ENCODE measurements at regions not wholly inside any gene's neighbourhood (a gene's known extent, or its start where the extent isn't known, plus 50 kb on each side); places are given as distances from the start of the nearest gene placed in this dataset.

DNA sequence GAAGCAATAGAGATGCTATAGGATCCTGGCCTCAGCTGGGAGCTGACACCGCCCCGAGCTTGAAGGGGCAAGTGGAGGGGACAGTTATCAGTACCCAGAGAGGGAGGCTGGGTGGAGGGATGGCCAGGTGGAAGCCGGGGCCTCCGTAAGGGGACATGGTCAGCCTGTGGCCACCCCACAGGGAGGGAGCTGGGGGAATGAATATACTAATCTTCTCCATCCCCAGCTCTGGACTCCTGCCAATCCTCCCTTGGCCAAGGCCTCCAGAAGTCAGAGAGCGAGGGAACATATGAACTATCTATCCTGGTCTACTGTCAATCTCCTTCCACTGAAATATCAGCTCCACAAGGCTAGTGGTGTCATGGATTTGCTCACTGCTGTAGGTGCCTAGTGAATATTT lies 109.3 kb downstream of the BOD1 start:
- TF ChIP-seq, protein P1, sequence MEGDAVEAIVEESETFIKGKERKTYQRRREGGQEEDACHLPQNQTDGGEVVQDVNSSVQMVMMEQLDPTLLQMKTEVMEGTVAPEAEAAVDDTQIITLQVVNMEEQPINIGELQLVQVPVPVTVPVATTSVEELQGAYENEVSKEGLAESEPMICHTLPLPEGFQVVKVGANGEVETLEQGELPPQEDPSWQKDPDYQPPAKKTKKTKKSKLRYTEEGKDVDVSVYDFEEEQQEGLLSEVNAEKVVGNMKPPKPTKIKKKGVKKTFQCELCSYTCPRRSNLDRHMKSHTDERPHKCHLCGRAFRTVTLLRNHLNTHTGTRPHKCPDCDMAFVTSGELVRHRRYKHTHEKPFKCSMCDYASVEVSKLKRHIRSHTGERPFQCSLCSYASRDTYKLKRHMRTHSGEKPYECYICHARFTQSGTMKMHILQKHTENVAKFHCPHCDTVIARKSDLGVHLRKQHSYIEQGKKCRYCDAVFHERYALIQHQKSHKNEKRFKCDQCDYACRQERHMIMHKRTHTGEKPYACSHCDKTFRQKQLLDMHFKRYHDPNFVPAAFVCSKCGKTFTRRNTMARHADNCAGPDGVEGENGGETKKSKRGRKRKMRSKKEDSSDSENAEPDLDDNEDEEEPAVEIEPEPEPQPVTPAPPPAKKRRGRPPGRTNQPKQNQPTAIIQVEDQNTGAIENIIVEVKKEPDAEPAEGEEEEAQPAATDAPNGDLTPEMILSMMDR (IDR thresholded peaks at IDR 0.05; ENCODE audit: control insufficient read depth, insufficient read depth, low read depth, low read length, missing control alignments): no peak
- no peak overlapping the region for H3K4me3 ChIP-seq (ENCODE audit: control insufficient read depth, low read depth, low read length)
- no peak for DNase-seq (ENCODE audit: low read depth)

DNA sequence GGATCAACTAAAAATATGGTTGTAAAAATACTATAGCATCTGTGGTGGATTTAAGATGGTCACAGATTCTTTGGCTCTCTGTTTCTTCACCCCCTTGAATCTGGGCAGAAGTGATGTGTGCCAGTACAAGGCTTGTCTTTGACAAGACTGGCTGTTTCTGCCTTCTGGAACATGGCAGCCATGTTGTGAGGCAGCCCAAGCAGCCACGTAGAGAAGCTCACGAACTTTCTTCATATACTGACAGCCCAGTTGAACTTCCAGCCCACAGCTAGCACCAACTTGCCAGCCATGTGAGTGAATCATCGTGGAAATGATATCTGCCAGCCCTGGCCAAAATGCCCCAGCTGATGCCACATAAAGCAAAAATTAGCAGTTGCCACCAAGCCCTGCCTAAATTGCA lies 110.8 kb downstream of the BOD1 start:
- TF ChIP-seq, protein P1 (IDR thresholded peaks at IDR 0.05; ENCODE audit: control insufficient read depth, insufficient read depth, low read depth, low read length, missing control alignments): no peak
- DNase-seq (ENCODE audit: low read depth): no peak
- no peak overlapping the region for H3K4me3 ChIP-seq (ENCODE audit: control insufficient read depth, low read depth, low read length)

- TF ChIP-seq, protein P1 (IDR thresholded peaks at IDR 0.05; ENCODE audit: control insufficient read depth, insufficient read depth, low read depth, low read length, missing control alignments): no peak
- H3K4me3 ChIP-seq (ENCODE audit: control insufficient read depth, low read depth, low read length): no peak overlapping the region
- DNase-seq (ENCODE audit: low read depth): no peak
Measured at GRCh38 chr5:173501922-173502321, 114.5 kb downstream of the BOD1 start.

DNA sequence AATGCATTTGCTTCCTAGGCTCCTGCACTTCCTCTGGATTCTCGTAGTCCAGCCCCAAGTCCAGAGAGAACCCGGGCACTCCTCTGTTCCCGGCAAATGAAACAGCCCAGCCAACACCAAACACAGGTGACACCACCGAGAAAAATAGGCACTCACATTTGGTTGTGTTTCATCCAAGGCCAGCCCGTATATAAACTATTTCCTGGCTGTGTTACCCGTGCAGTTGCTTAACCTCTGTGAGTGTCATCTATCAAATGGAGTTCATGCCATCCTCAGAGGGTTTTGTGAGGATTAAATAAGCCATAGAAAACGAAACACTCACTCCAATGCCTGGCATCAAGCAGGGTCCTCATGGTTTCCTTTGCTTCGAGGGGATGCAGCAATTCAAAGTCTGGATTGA lies 115.2 kb downstream of the BOD1 start:
- no peak overlapping the region for H3K4me3 ChIP-seq (ENCODE audit: control insufficient read depth, low read depth, low read length)
- no peak for DNase-seq (ENCODE audit: low read depth)
- TF ChIP-seq, protein P1 (IDR thresholded peaks at IDR 0.05; ENCODE audit: control insufficient read depth, insufficient read depth, low read depth, low read length, missing control alignments): no peak

GRCh38 chr5:173500213-173500560 lies 116.3 kb downstream of the BOD1 start:
- no peak overlapping the region for H3K4me3 ChIP-seq (ENCODE audit: control insufficient read depth, low read depth, low read length)
- TF ChIP-seq, protein P1 (IDR thresholded peaks at IDR 0.05; ENCODE audit: control insufficient read depth, insufficient read depth, low read depth, low read length, missing control alignments): no peak
- DNase-seq (ENCODE audit: low read depth): no peak

GRCh38 chr5:173499471-173500212 lies 116.8 kb downstream of the BOD1 start:
- no peak overlapping the region for H3K4me3 ChIP-seq (ENCODE audit: control insufficient read depth, low read depth, low read length)
- no peak for DNase-seq (ENCODE audit: low read depth)
- TF ChIP-seq, protein P1 (IDR thresholded peaks at IDR 0.05; ENCODE audit: control insufficient read depth, insufficient read depth, low read depth, low read length, missing control alignments): no peak
